HG02943 (cell line): ENCODE measurements at regions not wholly inside any gene's neighbourhood (a gene's known extent, or its start where the extent isn't known, plus 50 kb on each side); places are given as distances from the start of the nearest gene placed in this dataset.

ENCODE experiments used
- ATAC-seq: cut with Tn5 transposase; IDR thresholded peaks from one replicate; pipeline ENCODE4 v1.9.1; 2021; ENCODE audit warnings: mild to moderate bottlenecking, low read depth, moderate library complexity; ENCODE audit not compliant: unreplicated experiment

DNA sequence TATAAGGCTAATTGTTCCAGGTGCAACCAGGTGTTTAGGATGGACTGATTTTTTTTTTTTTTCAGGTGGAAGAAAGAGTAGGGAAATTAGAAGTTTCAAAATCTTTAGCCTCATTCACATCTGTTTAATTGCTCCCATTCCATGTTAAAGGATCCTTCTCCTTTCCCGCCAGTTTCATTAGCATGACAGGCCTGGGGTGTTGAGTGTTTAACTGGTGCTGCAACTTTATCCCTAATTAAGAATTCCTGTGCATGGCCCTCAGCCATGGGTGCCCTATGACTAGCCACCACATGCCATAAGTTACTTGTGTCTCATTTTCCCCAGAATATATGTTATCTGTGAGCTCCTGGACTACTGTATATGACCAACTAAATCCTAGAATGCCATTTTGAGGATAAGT lies 501.4 kb downstream of the NSUN3 start:
- ATAC-seq, result no peak

DNA sequence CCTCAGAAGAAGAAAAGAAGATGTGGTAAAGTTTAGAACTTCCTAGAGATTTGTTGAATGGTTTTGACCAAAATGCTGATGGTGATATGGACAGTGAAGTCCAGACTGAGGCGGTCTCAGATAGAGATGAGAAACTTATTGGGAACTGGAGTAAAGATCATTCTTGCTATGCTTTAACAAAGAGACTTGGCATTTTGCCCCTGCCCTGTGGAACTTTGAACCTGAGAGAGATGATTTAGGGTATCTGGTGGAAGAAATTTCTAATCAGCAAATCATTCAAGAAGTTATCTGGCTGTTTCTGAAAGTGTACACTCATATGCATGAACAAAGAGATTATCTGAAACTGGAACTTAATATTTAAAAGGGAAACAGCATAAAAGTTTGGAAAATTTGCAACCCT lies 505.2 kb downstream of the NSUN3 start:
- ATAC-seq, result no peak

DNA sequence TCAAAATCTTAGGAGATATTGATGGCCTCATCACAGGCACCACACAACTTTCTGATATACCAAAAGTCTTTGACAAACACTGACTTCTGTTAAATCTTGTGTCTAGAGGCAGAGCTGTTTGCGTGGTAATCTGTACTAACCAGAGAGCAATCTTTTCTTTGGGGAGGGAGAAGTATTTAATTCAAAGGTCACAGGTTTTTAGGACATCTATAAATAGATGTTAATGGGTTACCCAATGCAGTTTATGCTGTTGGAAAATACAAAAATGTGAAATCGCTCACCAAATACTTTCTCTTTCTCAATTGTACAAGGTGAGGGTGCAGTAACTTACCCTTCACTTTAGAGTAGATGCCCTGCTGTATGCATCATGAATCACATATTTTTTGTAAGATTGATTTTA lies 510.5 kb downstream of the NSUN3 start:
- no peak for ATAC-seq

DNA sequence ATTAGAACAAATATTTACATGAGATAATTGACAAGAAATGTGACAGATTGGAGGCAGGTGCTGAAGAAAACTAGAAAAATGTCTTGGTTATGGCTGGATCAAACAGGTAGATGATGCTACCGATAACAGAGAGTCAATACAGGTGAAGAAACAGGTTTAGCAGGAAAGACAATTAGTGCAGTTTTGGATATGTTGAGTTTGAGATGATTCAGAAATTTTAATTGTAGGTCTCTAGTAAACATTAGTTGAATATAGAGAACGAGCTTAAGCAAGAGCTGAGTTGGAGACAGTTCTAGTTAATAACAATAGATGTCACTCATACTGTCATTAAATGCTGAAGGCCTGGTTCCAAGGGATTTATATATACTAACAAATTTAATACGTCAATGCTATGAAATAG lies 524.4 kb downstream of the NSUN3 start:
- no peak for ATAC-seq

DNA sequence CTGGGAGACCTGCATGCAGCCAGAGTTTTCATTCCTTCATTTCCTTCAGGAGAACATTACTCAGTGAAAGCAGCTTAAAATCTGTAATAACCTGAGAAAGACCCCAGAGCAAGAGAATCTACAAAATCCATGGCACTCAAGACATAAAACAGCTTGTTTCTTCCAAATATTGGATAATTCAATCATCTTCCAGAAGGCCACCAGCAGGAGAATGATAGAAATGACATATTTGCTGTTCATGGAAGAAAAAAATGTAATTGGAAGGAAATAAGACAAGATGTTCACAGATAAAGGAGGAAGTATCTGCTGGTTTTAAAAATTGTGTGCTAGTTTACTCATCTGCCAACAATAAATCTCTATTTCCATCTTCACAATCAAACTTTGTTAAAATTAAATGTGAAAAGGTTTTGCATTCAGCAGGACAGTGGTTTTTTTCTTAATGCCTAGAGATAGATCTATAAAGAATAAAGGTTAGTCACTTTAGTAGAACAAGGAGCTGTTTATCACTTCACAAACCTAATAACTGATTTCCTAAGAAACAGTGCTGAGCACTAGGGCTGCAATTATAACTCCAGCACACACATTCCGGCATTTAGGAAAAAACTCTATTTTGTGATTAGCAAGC lies 530.8 kb downstream of the NSUN3 start:
- ATAC-seq, result no peak

DNA sequence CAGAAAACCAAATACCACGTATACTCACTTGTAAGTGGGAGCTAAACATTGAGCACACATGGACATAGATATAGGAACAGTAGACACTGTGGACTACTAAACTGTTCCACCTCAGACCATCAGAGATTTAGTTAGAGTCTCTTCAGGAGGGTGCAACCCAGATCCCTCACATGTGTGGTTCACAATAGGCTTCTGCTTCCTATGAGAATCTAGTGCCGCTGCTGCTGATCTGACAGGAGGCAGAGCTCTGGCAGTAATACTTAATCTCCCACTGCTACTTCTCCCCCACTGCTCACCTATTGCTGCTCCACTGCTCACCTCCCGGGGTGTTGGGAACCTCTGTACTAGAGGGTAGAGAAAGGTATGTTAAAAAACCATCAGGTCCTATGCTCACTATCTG lies 533.3 kb downstream of the NSUN3 start:
- no peak for ATAC-seq

DNA sequence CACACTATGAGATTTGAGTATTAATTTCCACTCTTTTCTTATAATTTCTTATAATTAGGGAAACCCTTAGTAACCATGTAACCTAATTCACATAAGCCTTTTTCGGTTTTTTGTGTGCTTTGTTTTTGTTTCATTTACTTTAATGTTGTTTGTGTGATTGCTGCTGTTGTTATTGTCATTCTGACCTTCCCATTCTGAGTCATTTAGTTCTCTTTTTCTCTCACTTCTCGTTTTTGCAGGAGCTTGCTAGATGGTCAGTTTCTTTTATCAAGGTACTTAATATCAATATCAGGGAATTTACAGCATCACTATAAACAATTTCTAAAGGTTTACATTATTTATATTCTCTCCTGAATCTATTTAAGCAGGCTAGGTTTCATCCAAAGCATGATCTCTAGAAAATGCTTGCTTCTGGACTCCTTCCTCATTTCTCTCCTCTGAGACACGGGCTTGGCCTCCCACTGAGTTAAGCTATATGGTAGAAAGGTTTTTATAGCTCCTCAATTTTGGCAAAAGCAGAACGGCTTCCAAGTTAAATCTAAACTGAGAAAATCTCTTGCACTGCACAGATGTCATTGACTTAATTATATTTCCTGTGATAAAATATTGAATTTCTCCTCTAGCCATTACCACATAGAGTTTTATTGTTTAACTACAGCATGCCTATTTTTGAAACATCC lies 534.2 kb downstream of the NSUN3 start:
- no peak for ATAC-seq

DNA sequence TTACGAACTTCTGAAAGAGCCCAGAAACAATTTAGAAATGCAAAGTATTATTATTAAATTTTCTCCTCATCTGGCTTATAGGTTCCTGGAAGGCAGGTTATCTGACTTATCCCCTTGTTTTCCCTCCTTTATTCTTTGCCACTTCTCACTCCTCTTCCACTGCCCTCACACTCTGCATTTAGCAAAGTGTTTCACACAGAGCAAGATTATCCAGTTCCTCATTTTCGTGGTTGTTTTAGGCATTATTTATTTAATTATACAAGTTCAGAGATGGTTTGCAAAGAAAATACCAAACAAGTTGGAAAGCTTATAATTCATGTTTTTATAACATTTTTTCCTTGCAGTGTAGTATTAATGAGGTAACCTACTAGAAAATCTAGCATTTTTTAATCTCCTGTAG lies 544.9 kb downstream of the NSUN3 start:
- no peak for ATAC-seq

DNA sequence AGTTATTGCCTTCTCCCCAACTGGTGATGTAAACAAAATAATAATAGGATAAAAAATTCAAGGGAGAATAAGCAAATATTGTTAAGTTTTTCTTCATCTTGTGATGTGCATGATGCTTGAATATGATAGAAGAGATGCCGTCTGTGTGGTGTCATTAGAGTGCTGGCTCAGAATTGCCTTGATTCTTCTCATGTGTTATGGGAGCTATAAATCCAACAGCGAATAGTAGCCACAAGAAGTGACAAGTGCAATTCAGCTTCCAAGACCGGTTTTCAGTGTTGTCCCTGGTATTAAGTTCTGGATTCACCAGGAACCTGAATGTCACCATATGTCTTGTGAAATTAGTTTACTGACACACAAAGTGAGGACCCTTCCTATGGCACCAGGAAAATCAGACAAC lies 547.0 kb downstream of the NSUN3 start:
- ATAC-seq, result no peak

DNA sequence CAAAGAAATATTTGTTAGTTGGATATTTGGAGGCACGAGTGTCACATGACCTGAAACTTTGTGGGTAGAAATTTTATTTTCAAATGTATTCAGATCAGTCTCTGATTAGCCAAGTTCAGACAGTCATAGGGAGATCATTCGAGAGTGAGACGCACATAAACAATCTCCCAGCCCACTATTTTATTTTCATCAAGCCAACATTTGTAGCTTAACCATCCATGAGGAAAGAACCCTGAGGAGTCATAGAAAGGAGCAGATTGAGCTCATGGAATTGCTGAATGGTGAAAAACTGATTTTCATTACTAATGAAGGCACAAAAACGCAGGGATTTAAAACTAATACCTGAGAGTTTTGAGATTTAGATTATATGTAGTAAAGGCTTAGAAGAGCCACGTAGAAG lies 548.7 kb downstream of the NSUN3 start:
- no peak for ATAC-seq

DNA sequence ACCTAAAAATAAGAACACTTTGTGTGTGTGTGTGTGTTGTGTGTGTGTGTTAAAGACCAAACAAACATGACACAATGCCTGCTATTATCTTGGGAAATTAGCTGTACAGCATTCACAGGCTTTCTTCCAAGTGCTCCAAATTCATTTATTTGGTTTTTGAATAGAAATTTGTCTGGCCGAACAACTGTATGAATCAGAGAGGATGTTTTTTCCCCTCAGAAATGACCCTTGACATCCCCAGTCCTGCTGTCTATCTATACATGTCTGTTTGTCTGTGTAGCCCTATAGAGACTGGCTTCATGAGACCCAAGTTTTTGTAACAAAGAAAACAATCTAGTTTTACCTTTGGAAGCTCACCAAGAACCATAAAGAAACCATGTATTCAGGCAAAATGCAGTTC lies 549.8 kb downstream of the NSUN3 start:
- ATAC-seq, result no peak

DNA sequence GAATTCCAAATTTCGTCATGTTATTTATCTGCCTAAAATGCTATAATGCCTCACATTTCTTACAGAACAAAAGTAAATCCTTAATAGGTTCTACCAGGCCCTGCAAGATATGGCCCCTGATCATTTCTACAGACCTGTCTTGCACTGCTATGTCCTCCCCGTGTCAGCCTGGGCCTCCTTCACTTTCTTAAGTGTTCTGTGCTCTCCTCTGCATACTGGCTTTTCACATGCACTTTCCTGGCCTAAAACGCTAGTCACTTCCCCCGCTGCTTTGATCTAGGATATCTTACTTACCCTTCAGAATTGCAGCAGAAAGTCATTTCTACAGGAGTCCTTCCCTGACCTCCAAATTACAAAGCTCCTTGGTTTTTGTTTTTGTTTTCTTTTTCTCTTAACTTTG lies 551.3 kb downstream of the NSUN3 start:
- no peak for ATAC-seq

DNA sequence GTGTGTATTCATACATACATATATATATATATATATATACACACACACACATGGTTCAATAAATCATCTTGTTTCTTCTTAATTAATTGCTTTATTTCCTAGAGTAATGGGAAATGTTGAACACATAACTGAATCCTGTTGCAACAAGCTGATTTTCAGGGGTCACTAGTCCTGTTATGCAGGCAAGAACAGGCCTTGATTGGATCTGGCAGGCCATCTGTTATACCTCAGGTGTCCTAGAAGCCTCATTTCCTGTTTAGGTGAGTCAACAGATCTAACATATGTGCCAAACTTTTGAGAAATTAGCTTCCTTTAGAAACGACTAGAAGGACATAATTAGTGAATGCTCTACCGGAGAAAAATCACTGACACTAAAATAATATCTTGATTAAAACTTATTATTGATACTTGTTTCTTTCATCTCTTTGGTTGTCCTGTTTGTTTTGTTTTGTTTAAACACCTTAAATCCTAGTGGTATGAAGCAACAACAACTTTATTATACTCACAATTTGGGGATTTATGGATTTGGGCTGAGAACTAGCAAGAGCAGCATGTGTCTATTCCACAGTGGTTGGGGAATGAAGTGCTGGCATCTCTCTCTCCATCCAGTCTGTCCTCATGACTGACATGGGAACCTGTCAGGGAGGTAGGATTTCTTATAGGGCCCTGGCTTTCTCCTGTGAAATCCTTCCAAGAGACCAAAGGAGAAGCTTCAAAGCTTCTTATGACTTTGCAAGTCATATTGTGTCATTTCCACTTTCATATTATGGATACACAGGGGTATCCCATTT lies 552.6 kb downstream of the NSUN3 start:
- ATAC-seq, result no peak

DNA sequence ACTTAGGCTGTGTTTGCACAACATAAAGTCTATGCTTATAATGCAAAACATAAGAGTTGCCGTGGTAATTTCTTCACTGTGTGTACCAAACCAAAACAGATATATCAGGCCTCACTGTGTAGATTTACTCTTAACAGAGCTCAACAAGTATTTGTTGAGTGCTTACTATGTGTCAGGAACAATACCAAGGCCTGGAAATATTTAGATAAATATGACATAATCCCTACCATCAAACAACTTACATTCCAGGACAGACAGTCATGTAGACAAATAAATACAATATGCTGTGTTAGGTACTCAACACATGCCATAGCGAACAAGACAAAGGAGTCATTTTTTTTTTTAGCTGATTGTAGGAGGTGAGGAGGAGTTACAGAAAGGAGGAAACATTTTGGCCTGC lies 554.0 kb downstream of the NSUN3 start:
- ATAC-seq, result no peak

DNA sequence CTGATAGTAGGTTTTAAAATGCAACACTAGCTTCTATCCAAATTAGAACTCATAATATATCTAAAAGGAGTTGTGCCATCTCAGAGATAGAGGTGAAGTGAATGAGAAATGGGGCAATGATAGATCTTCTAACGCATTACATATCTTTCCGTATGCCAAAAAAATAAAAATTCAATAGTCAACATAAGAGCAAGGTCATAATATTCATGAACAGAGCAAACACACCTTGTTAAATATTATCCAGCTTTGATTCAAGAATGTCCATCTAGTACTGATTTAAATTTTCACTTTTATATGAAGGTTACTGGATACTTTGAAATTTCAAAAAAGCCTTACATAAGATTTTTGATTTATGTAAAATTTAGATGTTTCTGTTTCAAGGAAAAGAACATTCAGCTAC lies 554.5 kb downstream of the NSUN3 start:
- no peak for ATAC-seq

DNA sequence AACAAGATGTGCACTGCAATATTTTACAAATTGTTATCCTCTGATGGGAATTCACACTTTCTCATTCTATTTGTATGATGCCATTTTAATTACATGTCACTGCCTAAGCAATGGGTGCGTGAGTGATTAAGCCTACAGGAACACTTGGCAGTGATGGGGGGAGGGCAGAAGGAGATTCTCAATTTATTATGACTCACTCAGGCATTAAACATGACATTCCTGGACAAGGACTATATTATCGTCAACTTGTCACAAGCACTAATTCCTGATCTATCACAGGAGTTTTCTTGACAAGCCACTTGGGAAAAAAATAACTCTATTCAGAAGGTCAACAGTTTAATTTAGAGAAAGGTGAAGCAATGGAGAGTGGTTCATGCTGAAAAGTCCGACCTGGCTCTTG lies 556.8 kb downstream of the NSUN3 start:
- no peak for ATAC-seq

DNA sequence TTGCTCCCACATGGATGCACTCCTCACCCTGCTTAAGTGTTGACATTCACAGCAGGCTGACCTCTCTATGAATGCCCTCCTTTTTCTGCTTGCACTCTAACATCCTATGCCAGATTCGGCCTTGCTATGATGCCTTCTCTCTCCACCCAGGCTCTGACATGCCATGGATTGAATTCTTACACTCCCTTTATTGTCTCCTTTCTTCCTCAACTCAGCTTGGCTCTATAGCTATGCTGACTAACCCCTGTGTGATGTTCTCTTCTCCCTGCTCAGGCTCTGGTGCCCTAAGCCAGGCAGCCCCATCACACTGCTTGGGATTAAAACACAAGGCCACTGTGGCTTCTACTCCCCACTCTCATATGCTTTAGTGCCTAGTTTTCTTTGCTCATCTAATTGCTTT lies 563.7 kb downstream of the NSUN3 start:
- no peak for ATAC-seq

DNA sequence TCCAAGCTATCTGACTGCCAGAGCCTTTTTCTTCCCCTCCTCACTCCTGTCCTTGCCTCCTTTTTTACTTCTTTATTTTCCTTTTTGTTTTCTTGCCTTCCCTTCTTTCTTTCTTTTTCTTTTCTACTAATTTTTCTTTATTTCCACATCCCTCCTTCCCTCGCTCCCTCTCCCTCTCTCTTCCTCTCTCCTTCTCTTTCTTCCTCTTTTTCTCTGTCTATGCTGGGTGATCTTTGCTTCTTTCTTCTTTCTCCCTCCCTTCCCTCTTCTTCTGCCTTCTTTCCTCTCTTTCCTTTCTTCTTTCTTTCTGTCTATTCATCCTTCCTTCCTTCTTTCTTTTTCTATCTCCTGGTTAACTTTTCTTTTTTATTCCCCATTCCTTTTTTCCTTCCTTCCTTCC lies 564.8 kb downstream of the NSUN3 start:
- no peak for ATAC-seq

DNA sequence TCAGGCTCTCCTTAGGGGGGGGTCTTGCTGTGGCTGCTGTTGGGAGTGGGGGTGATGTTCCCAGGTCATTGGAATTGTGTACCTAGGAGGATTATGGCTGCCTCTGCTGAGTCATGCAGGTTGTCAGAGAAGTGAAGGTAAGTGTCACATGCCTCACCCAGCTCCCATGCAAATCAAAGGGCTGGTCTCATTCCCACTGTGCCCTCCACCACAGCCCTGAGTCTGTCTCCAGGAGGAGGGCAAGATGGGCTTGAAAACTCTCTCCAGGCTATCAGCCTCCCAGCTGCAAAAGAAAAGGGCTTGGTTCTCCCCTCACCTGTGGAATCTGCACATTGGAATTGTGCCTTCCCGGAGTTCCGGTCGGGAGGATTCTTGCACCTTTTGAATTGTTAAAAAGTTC lies 580.5 kb downstream of the NSUN3 start:
- ATAC-seq, result no peak

DNA sequence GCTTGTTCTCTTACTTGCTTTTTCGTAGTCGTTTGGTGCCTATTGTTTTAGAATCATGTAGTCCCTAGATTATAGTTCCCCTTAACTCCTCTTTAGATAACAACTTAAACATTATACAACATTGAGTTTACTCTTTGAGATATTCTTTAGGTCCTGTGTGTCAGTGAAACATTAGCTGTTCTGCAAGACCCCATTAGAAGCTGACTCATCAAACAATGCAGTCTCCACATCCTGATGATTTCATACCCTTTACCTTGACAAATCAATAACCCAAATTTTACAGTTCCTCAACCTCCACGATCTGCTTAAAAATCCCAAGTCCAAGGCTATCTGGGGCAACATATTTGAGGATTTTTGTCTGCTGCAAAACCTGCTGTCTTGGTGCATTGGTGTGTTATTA lies 582.9 kb downstream of the NSUN3 start:
- ATAC-seq, result no peak

DNA sequence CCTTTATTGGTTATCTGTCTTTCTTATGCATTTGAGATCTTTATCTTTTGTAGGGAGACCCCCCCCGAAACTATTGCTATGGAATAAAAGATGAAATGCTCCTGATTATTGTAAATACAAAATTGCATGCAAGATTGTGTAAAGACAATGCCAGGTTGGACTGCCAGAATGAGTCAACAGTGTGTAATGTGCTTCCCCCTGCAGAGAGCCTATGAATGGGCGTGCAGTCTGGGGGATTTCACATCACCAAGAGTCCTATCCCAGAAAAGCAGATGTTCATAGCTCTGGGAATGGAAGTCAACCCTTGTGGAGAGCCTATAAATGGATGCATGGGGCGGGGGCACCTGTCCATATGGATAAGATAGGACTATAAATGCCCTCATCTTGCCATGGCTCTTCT lies 584.3 kb downstream of the NSUN3 start:
- ATAC-seq, result no peak
